ENCODE measurements at regions not wholly inside any gene's neighbourhood (a gene's known extent, or its start where the extent isn't known, plus 50 kb on each side); places are given as distances from the start of the nearest gene placed in this dataset.

DNA sequence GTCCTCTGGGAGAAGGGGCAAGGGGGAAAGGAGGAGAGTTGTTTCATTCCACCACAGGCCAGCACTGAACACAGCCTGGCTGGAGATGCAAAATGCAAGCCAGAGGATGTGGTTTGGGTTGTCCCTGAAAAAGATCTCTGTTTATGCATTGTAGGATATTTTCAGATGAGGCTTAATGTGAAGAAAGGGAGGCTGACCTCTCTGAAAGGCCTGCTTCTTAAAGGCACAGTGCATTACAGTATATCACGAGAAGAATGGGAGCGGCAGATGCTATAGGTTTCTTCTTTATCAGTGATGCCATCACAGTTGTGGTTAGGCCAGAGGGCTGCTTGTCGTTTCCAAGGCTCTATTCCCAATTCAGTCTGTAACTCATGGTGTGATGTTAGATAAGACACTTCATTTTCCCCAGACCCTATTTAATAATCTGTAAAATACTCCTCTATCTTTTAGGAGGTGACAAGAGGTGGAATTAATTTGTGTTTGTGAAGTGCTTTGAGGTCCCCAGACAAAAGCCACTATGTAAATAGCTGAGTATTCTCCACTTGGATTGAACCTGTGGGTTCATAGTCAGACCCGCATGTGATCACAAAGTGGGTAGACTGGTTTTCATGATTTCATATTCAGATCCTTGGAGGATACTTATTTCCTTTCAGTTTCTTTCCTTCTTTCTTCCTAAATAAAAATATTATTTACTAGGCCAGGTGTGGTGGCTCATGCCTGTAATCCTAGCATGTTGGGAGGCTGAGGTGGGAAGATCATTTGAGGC is 76.5 kb upstream of the WDR26 start:
- TF ChIP-seq POLR2AphosphoS5 (IDR thresholded peaks at IDR 0.05) (no peak), CTCF (IDR thresholded peaks at IDR 0.05 in 8 of 11, conservative IDR thresholded peaks at IDR 0.05 in 3 of 11) (no peak), POLR2A (IDR thresholded peaks at IDR 0.05) (no peak)

Measured in spleen (tissue), 7 donors.